ENCODE measurements at regions not wholly inside any gene's neighbourhood (a gene's known extent, or its start where the extent isn't known, plus 50 kb on each side); places are given as distances from the start of the nearest gene placed in this dataset.
A peak's percentile ranks its signal among the peaks of the same experiment; 100 is the strongest.

GRCh38 chr5:124262991-124263571 is 483.4 kb downstream of the ZNF608 start:
- TF ChIP-seq ZFX (IDR thresholded peaks at IDR 0.05; ENCODE audit: borderline replicate concordance) (no peak), CTCF (IDR thresholded peaks at IDR 0.05) (no peak)
- H3K27ac ChIP-seq, result peak overlapping the region; percentile 94

- peak overlapping the region; percentile 94 for H3K27ac ChIP-seq
- TF ChIP-seq ZFX (IDR thresholded peaks at IDR 0.05; ENCODE audit: borderline replicate concordance) (no peak), CTCF (IDR thresholded peaks at IDR 0.05) (no peak)
These were observed 484.0 kb downstream of the ZNF608 start for GRCh38 chr5:124262470-124262869.

GRCh38 chr5:124261848-124262247 is 484.6 kb downstream of the ZNF608 start:
- TF ChIP-seq CTCF (IDR thresholded peaks at IDR 0.05) (no peak), ZFX (IDR thresholded peaks at IDR 0.05; ENCODE audit: borderline replicate concordance) (no peak)
- H3K27ac ChIP-seq, result peak overlapping the region; percentile 94

GRCh38 chr5:124260921-124261515 is 485.4 kb downstream of the ZNF608 start:
- no peak for TF ChIP-seq CTCF (IDR thresholded peaks at IDR 0.05)
- no peak for TF ChIP-seq ZFX (IDR thresholded peaks at IDR 0.05; ENCODE audit: borderline replicate concordance)
- H3K27ac ChIP-seq, result no peak overlapping the region

- H3K27ac ChIP-seq, result no peak overlapping the region
- TF ChIP-seq ZFX (IDR thresholded peaks at IDR 0.05; ENCODE audit: borderline replicate concordance), result no peak
- no peak for TF ChIP-seq CTCF (IDR thresholded peaks at IDR 0.05)
These were observed 487.4 kb downstream of the ZNF608 start for GRCh38 chr5:124259017-124259416.

GRCh38 chr5:124257048-124257447 is 489.4 kb downstream of the ZNF608 start:
- no peak overlapping the region for H3K27ac ChIP-seq
- TF ChIP-seq ZFX (IDR thresholded peaks at IDR 0.05; ENCODE audit: borderline replicate concordance) (no peak), CTCF (IDR thresholded peaks at IDR 0.05) (no peak)

- TF ChIP-seq CTCF (IDR thresholded peaks at IDR 0.05) (no peak), ZFX (IDR thresholded peaks at IDR 0.05; ENCODE audit: borderline replicate concordance) (no peak)
- no peak overlapping the region for H3K27ac ChIP-seq
These were observed 493.1 kb downstream of the ZNF608 start for GRCh38 chr5:124253203-124253810.

Measured in 22Rv1 (cell line).